Subcutaneous abdominal adipose tissue (tissue), 5 donors: ENCODE measurements at regions not wholly inside any gene's neighbourhood (a gene's known extent, or its start where the extent isn't known, plus 50 kb on each side); places are given as distances from the start of the nearest gene placed in this dataset.
"Not testable (repeated sequence)": the region's sequence is repeated elsewhere in the genome, so short reads cannot be mapped to it uniquely, and the experiment has no call there.

ENCODE experiments used
- H3K27ac ChIP-seq: one replicate; pipeline ENCODE4 v1.7.0; 2013; ENCODE audit warnings: low read depth, mild to moderate bottlenecking, inconsistent platforms, low read length, moderate library complexity
- H3K27me3 ChIP-seq, 5 donors: one replicate each; pipeline ENCODE4 v1.7.0; 2013; ENCODE audit warnings: low read length in 5 of 5, inconsistent platforms in 1 of 5; ENCODE audit not compliant: control insufficient read depth in 5 of 5, insufficient read depth in 4 of 5
- H3K36me3 ChIP-seq, 5 donors: one replicate each; pipeline ENCODE4 v1.7.0; 2013; ENCODE audit warnings: low read length in 5 of 5; ENCODE audit not compliant: control insufficient read depth in 5 of 5, insufficient read depth in 5 of 5
- H3K4me1 ChIP-seq, 5 donors: one replicate each; pipeline ENCODE4 v1.7.0; 2013; ENCODE audit warnings: low read length in 5 of 5, mild to moderate bottlenecking in 3 of 5, moderate library complexity in 1 of 5; ENCODE audit not compliant: control insufficient read depth in 5 of 5, insufficient read depth in 5 of 5
- H3K4me3 ChIP-seq, 5 donors: one replicate each; pipeline ENCODE4 v1.7.0; 2013; ENCODE audit warnings: low read length in 5 of 5, low read depth in 1 of 5
- H3K9ac ChIP-seq, 5 donors: one replicate each; pipeline ENCODE4 v1.7.0; 2013; ENCODE audit warnings: low read length in 5 of 5, mild to moderate bottlenecking in 4 of 5, moderate library complexity in 3 of 5
- H3K9me3 ChIP-seq, 5 donors: one replicate each; pipeline ENCODE4 v1.7.0; 2013; ENCODE audit warnings: low read length in 5 of 5; ENCODE audit not compliant: control insufficient read depth in 5 of 5
- donor health status: healthy.
- donor health status: healthy.
- donor health status: healthy.
- donor health status: healthy.
- donor health status: healthy.

DNA sequence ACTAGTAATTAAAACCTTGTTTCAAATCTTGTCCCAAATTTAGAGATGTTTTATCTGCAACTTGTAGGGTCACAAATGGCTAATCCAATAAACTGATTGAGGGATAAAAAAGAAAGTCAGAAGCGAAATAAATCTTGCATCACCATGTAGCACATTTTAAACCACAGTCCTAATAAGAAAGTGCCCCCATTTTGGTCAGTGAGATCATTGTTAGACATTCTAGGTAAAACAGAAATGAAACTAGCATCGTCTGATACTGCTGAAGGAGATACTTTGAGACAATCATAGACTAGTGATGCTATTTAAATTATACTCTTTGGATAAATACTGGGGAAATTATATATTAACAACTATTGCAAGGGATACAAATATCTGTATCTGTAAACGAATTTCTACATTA lies 247.9 kb downstream of the AMY1C start:
- H3K27me3 ChIP-seq: no peaks in the 10 kb centered on the region
- no peaks in the 10 kb centered on the region for H3K4me1 ChIP-seq
- H3K9me3 ChIP-seq: no peaks in the 10 kb centered on the region
- H3K27ac ChIP-seq: no peak overlapping the region
- no peak overlapping the region for H3K4me3 ChIP-seq
- H3K9ac ChIP-seq: no peak overlapping the region
- H3K36me3 ChIP-seq: no peaks in the 10 kb centered on the region

- H3K9me3 ChIP-seq: peaks cover 0 to 6% (median 0%) of the 10 kb centered on the region in 5 donors
These were observed 269.4 kb downstream of the AMY1C start for GRCh38 chr1:104018922-104019674.

GRCh38 chr1:104019675-104020049 lies 270.0 kb downstream of the AMY1C start:
- Histone ChIP-seq H3K9ac (no peak overlapping the region), H3K4me1 (no peaks in the 10 kb centered on the region)

More at GRCh38 chr1:104018922-104019674, 269.4 kb downstream of the AMY1C start:
- no peak overlapping the region for H3K27ac ChIP-seq
- no peak overlapping the region for H3K4me3 ChIP-seq
- no peaks in the 10 kb centered on the region for H3K36me3 ChIP-seq
- no peak overlapping the region for H3K9ac ChIP-seq
- H3K4me1 ChIP-seq: no peaks in the 10 kb centered on the region
- H3K27me3 ChIP-seq: no peaks in the 10 kb centered on the region

DNA sequence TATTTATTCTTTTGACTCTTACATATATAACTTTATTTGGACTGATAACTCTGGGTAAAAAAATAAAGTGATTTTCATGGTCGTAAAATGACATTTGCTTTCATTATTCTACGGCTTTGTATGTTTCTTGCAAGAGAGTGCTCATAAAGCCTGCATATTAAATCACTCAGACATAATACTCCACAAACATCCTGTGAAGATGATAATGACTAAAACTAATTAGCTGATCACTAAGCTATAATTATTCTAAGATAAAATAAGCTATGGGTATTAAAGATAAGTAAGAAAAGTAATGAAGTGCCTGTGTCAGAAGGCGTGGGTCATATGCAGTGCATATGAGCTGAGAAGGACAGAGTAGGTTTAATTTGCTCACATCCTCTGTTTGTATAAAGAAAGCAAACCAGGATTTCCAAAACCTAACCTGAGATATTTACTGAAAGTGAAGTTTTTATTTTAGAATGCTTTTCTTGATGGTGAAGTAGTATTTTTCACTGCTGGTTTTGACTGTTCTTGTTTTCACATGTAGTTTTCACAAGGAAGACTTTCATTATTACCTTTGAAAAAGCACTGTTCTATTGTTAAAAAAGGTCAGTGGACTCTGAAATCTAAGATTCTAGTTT lies 278.8 kb downstream of the AMY1C start:
- H3K4me1 ChIP-seq: no peaks in the 10 kb centered on the region
- H3K36me3 ChIP-seq: no peaks in the 10 kb centered on the region
- no peaks in the 10 kb centered on the region for H3K9me3 ChIP-seq
- H3K9ac ChIP-seq: no peak overlapping the region
- H3K27ac ChIP-seq: no peak overlapping the region
- no peak overlapping the region for H3K4me3 ChIP-seq
- H3K27me3 ChIP-seq: no peaks in the 10 kb centered on the region

More at GRCh38 chr1:104019675-104020049, 270.0 kb downstream of the AMY1C start:
- H3K9me3 ChIP-seq: peaks cover 0 to 6% (median 0%) of the 10 kb centered on the region in 5 donors
- no peak overlapping the region for H3K4me3 ChIP-seq
- no peaks in the 10 kb centered on the region for H3K36me3 ChIP-seq
- no peaks in the 10 kb centered on the region for H3K27me3 ChIP-seq
- no peak overlapping the region for H3K27ac ChIP-seq

DNA sequence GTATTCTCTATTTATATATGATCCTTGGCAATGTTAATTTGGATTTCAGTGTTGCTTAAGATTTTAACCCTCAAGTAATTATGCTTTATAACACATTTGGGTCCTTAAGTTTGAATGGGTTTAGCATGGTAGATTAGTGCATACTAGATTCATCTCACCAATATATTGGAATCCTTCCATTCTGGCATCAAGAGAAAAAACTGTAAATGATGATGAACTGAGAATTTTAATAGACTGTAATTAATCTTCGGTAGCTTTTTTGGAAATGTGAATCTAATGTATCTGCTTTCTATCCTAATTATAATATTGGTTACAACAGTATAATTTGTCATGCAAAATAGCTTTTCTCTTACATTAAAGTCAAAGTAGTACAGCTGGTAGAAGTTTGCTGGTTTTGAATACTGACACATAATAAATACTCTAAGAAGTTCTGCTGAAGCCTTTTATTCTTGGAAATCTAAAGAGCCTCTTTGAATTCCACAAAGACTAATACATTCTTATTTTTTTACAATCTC lies 279.8 kb downstream of the AMY1C start:
- no peak overlapping the region for H3K9ac ChIP-seq
- H3K4me3 ChIP-seq: no peak overlapping the region
- H3K36me3 ChIP-seq: no peaks in the 10 kb centered on the region
- no peaks in the 10 kb centered on the region for H3K27me3 ChIP-seq
- no peaks in the 10 kb centered on the region for H3K4me1 ChIP-seq
- H3K27ac ChIP-seq: no peak overlapping the region
- H3K9me3 ChIP-seq: no peaks in the 10 kb centered on the region

GRCh38 chr1:104056786-104057185 lies 307.1 kb downstream of the AMY1C start:
- no peaks in the 10 kb centered on the region for H3K36me3 ChIP-seq
- H3K27me3 ChIP-seq: no peaks in the 10 kb centered on the region
- H3K4me1 ChIP-seq: no peaks in the 10 kb centered on the region
- no peaks in the 10 kb centered on the region for H3K9me3 ChIP-seq
- H3K4me3 ChIP-seq: no peak overlapping the region
- no peak overlapping the region for H3K27ac ChIP-seq
- H3K9ac ChIP-seq: no peak overlapping the region

- H3K4me3 ChIP-seq, H3K9ac ChIP-seq, H3K27me3 ChIP-seq, H3K9me3 ChIP-seq, H3K27ac ChIP-seq, H3K4me1 ChIP-seq, H3K36me3 ChIP-seq: not testable (repeated sequence)
These were observed 307.7 kb downstream of the AMY1C start for GRCh38 chr1:104057219-104057898.

- not testable (repeated sequence) for H3K9me3 ChIP-seq, H3K9ac ChIP-seq, H3K27me3 ChIP-seq, H3K4me1 ChIP-seq, H3K36me3 ChIP-seq, H3K27ac ChIP-seq, H3K4me3 ChIP-seq
These were observed 311.9 kb downstream of the AMY1C start for GRCh38 chr1:104061637-104062036.

DNA sequence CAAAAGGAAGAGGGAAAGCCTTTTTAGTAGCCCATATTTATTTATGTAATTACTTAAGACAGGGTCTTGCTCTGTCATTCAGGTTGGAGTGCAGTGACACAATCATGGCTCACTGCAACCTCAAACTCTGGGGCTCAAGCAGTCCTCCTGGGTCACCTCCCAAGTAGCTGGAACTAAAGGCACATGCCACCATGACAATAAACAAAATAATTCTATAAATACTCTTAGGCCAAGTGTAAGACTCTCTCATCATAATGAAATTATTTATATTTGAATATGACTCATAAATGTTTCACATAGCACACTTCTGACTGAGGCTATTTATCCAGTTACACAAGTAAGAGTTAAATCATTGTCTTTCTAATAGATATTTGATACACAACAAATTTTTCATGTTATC lies 314.7 kb downstream of the AMY1C start:
- H3K4me1 ChIP-seq: no peaks in the 10 kb centered on the region
- H3K9me3 ChIP-seq: peaks cover 0 to 3% (median 0%) of the 10 kb centered on the region in 5 donors
- no peaks in the 10 kb centered on the region for H3K36me3 ChIP-seq
- no peaks in the 10 kb centered on the region for H3K27me3 ChIP-seq
- H3K9ac ChIP-seq: no peak overlapping the region
- no peak overlapping the region for H3K27ac ChIP-seq
- H3K4me3 ChIP-seq: no peak overlapping the region

DNA sequence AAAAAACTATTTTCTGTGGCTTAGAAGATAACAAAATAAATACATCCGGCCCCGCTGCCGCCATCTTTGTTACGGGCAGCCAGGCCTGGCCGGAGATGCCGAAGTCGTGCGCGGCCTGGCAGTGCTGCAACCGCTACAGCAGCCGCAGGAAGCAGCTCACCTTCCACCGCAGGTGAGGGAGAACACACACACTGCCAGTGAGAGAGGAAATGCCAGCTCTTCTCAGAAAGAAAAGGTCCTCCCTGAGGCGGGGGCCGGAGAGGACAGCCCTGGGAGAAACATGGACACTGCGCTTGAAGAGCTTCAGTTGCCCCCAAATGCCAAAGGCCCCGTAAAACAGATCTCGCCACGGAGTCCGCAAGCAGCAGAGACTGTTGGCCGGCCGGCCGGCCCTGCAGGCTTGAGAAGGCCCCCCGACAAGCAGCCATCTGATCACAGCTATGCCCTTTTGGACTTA lies 323.2 kb downstream of the AMY1C start:
- Histone ChIP-seq H3K9ac (no peak overlapping the region), H3K36me3 (no peaks in the 10 kb centered on the region), H3K4me3 (no peak overlapping the region), H3K4me1 (no peaks in the 10 kb centered on the region), H3K9me3 (peaks cover 0 to 4% (median 0%) of the 10 kb centered on the region in 5 donors), H3K27me3 (no peaks in the 10 kb centered on the region), H3K27ac (no peak overlapping the region)
